GM23248 (cell line): ENCODE measurements at regions not wholly inside any gene's neighbourhood (a gene's known extent, or its start where the extent isn't known, plus 50 kb on each side); places are given as distances from the start of the nearest gene placed in this dataset.

Experiments
- DNase-seq: peaks from one replicate; pipeline ENCODE4 v3.0.0-alpha.2; 2015
- H2AFZ ChIP-seq: fragments of 200-600 bp; sonication (generic); 2 replicates; pipeline ENCODE4 v1.6.1; 2016; ENCODE audit warnings: antibody characterized with exemption
- H3F3A ChIP-seq: fragments of 200-600 bp; sonication (generic); 2 replicates; pipeline ENCODE4 v1.6.1; 2016; ENCODE audit warnings: mild to moderate bottlenecking, antibody characterized with exemption, mixed run types; ENCODE audit not compliant: insufficient read depth
- H3K27ac ChIP-seq: fragments of 200-600 bp; sonication (generic); 2 replicates; pipeline ENCODE4 v1.5.1; 2016; ENCODE audit warnings: mild to moderate bottlenecking
- H3K27me3 ChIP-seq: fragments of 200-600 bp; sonication (generic); replicated peaks from 2 replicates; pipeline ENCODE4 v1.6.1; 2016; ENCODE audit warnings: mild to moderate bottlenecking; ENCODE audit not compliant: insufficient read depth
- H3K36me3 ChIP-seq: fragments of 200-600 bp; sonication (generic); 2 replicates; pipeline ENCODE4 v1.6.1; 2016; ENCODE audit warnings: low read depth, mild to moderate bottlenecking
- H3K4me1 ChIP-seq: fragments of 200-600 bp; sonication (generic); 2 replicates; pipeline ENCODE4 v1.6.1; 2016; ENCODE audit warnings: mild to moderate bottlenecking; ENCODE audit not compliant: insufficient read depth
- H3K4me2 ChIP-seq: fragments of 200-600 bp; sonication (generic); one replicate; pipeline ENCODE4 v1.6.1; 2016; ENCODE audit warnings: mild to moderate bottlenecking; ENCODE audit not compliant: unreplicated experiment
- H3K4me3 ChIP-seq: fragments of 200-600 bp; sonication (generic); 2 replicates; pipeline ENCODE4 v1.5.1; 2016; ENCODE audit warnings: mild to moderate bottlenecking
- H3K79me2 ChIP-seq: fragments of 200-600 bp; sonication (generic); 2 replicates; pipeline ENCODE4 v1.6.1; 2016; ENCODE audit warnings: mild to moderate bottlenecking; ENCODE audit not compliant: insufficient read depth
- H3K9ac ChIP-seq: fragments of 200-600 bp; sonication (generic); 2 replicates; pipeline ENCODE4 v1.6.1; 2016; ENCODE audit warnings: mild to moderate bottlenecking
- H3K9me2 ChIP-seq: fragments of 200-600 bp; sonication (generic); 2 replicates; pipeline ENCODE4 v1.6.1; 2016; ENCODE audit warnings: mixed run types, mild to moderate bottlenecking, moderate library complexity; ENCODE audit not compliant: insufficient read depth
- H3K9me3 ChIP-seq: fragments of 200-600 bp; sonication (generic); one replicate; pipeline ENCODE4 v1.6.1; 2017; ENCODE audit warnings: low read depth
- H4K20me1 ChIP-seq: fragments of 200-600 bp; sonication (generic); 2 replicates; pipeline ENCODE4 v1.6.0; 2016; ENCODE audit not compliant: insufficient read depth
- EZH2 ChIP-seq: fragments of 200-600 bp; sonication (generic); IDR thresholded peaks from 2 replicates; pipeline ENCODE4 v1.6.1; 2018; ENCODE audit warnings: antibody characterized with exemption, mild to moderate bottlenecking; ENCODE audit not compliant: insufficient read depth, poor library complexity, severe bottlenecking
- EZH2phosphoT487 ChIP-seq: fragments of 200-600 bp; sonication (generic); IDR thresholded peaks from 2 replicates; pipeline ENCODE4 v1.6.1; 2018; ENCODE audit warnings: antibody characterized with exemption, moderate library complexity, mild to moderate bottlenecking, low read depth; ENCODE audit not compliant: insufficient read depth
- WGBS, 2 experiments: methylation state at CpG; one replicate each; pipeline ENCODE4 v1.1.6; 2015 to 2017; ENCODE audit warnings: low lambda C conversion rate in 2 of 2, low coverage in 1 of 2; ENCODE audit errors: missing lambda C conversion rate in 2 of 2; 5-methylcytosine and 5-hydroxymethylcytosine counted together
- in situ Hi-C: fragments of 300-500 bp; cut with MboI; formaldehyde crosslinking; loops from 2 replicates; pipeline ENCODE4 v1.15.0; 2020

DNA sequence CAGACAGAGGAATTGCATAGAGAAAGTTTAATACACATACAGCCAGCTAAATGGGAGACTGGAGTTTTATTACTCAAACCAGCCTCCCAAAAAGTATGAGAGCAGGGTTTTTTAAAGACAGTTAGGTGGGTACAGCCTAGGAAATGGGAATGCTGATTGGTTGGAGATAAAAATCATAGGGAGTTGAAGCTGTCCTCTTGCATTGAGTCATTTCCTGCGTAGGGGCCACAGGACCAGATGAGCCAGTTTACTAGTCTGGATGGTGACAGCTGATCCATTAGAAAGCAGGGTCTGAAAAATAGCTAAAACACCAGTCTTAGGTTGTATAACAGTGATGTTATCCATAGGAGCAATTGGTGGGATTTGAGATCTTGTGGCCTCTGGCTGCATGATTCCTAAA lies 76.1 kb upstream of the POM121L12 start:
- H3K27me3 ChIP-seq = no peaks in the 10 kb centered on the region
- 0 to 11% methylated on average over 1 of the region's 1 CpG for WGBS, 2 experiments
- H3K36me3 ChIP-seq = no peaks in the 10 kb centered on the region
- H3K9me2 ChIP-seq = no peaks in the 10 kb centered on the region
- no peak overlapping the region for H3K27ac ChIP-seq
- no peak overlapping the region for H3K9ac ChIP-seq
- H3K4me2 ChIP-seq = no peak overlapping the region
- H3F3A ChIP-seq = no peaks in the 10 kb centered on the region
- no peak overlapping the region for H2AFZ ChIP-seq
- H3K4me3 ChIP-seq = no peak overlapping the region
- no peaks in the 10 kb centered on the region for H3K9me3 ChIP-seq
- H3K79me2 ChIP-seq = no peaks in the 10 kb centered on the region
- DNase-seq = no peak
- no peaks in the 10 kb centered on the region for H4K20me1 ChIP-seq
- in situ Hi-C loops = no loop called here
- no peaks in the 10 kb centered on the region for H3K4me1 ChIP-seq
- TF ChIP-seq EZH2phosphoT487 = no peak
- TF ChIP-seq EZH2 = no peak

DNA sequence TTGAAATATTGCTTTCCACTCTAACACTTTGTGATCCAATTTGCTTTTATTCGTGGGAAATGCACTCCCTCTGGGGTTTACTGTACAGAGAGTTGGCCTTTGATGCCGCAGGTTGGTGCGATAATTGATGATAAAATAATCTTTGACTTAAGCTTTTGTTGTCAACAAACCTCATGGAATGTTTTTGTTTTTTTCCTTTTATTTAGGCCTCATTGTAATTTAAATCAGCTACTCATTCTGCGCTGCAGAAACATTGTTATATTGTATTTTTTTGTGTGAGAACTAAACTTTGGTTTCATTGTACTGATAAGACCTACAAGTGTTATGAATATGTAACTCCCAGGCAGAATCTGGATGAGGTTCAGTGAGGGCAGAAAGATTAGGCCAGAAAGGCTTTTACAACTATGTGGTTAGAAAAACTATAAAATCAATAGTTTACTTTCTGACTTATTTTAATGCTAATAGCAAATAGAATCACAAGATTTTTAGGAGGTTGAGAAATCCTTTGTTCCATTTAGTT lies 76.8 kb upstream of the POM121L12 start:
- no peaks in the 10 kb centered on the region for H3K9me2 ChIP-seq
- no peaks in the 10 kb centered on the region for H3F3A ChIP-seq
- no peak overlapping the region for H3K4me3 ChIP-seq
- no peaks in the 10 kb centered on the region for H3K27me3 ChIP-seq
- H3K4me2 ChIP-seq = no peak overlapping the region
- DNase-seq = no peak
- 24 to 41% methylated on average over 4 of the region's 4 CpGs for WGBS, 2 experiments
- no peak overlapping the region for H3K9ac ChIP-seq
- no peaks in the 10 kb centered on the region for H4K20me1 ChIP-seq
- no peak overlapping the region for H2AFZ ChIP-seq
- H3K79me2 ChIP-seq = no peaks in the 10 kb centered on the region
- H3K36me3 ChIP-seq = no peaks in the 10 kb centered on the region
- no peaks in the 10 kb centered on the region for H3K4me1 ChIP-seq
- TF ChIP-seq EZH2 (no peak), EZH2phosphoT487 (no peak)
- in situ Hi-C loops = no loop called here
- H3K9me3 ChIP-seq = no peaks in the 10 kb centered on the region
- H3K27ac ChIP-seq = no peak overlapping the region

DNA sequence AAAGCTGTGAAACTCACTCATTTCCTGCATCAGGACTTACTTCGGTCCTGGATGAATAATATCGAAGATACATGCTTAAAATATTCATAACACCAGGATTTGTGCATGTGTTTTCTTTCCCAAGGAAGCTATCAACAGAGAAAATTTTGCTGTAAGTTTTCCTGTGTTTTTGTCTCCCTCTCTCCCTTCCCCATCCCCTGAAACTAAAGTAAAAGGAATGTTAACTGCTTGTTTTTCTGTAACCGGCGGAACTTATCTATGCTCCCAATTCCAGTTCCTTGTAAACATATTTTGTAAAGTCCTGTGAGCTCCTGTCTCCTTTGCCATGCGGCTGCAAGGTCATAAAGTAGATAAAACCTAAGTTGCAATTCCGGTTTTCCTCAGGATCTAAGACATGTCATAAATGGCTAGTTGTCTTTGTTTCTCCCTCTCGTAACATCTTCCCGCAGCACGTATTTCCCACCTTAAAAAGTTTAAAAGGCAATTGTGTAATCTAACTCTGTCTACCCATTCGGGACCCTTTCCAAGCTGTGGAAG lies 79.0 kb upstream of the POM121L12 start:
- no peak overlapping the region for H3K4me2 ChIP-seq
- in situ Hi-C loops = no loop called here

DNA sequence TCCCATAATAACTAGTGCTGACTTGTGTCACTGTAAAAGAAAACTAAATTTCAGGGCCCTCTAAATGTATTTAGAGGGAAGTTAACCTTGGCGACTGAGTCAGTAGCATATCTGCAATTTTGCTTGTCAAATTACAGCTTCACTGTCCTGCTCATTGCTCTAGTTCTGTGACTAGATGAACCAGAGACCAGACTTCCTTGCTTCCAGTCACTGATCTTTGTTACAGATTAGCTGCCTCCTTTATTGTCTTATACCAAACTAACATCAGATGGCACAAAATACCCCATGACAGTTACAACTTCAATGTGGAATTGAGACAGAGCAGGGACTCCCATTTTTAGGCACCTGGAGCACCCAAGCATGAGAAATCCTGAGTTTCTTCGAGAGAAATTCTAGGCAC lies 79.9 kb upstream of the POM121L12 start:
- WGBS, 2 experiments = 0 to 3% methylated on average over 2 of the region's 2 CpGs
- in situ Hi-C loops = no loop called here
- H3K36me3 ChIP-seq = no peaks in the 10 kb centered on the region
- no peak overlapping the region for H3K9ac ChIP-seq
- H3K27me3 ChIP-seq = no peaks in the 10 kb centered on the region
- no peak overlapping the region for H3K4me3 ChIP-seq
- no peak overlapping the region for H2AFZ ChIP-seq
- H3K4me2 ChIP-seq = no peak overlapping the region
- no peak for DNase-seq
- no peaks in the 10 kb centered on the region for H3K9me2 ChIP-seq
- H3K4me1 ChIP-seq = no peaks in the 10 kb centered on the region
- no peak overlapping the region for H3K27ac ChIP-seq
- TF ChIP-seq EZH2phosphoT487 = no peak
- TF ChIP-seq EZH2 = no peak
- H3K79me2 ChIP-seq = no peaks in the 10 kb centered on the region
- no peaks in the 10 kb centered on the region for H3K9me3 ChIP-seq
- H3F3A ChIP-seq = no peaks in the 10 kb centered on the region
- no peaks in the 10 kb centered on the region for H4K20me1 ChIP-seq

More for the DNA sequence above, 79.0 kb upstream of the POM121L12 start:
- Histone ChIP-seq H3K4me1 (no peaks in the 10 kb centered on the region), H3F3A (no peaks in the 10 kb centered on the region), H3K36me3 (no peaks in the 10 kb centered on the region), H2AFZ (no peak overlapping the region), H4K20me1 (no peaks in the 10 kb centered on the region), H3K27me3 (no peaks in the 10 kb centered on the region), H3K79me2 (no peaks in the 10 kb centered on the region), H3K27ac (no peak overlapping the region), H3K9ac (no peak overlapping the region), H3K9me2 (no peaks in the 10 kb centered on the region), H3K4me3 (no peak overlapping the region), H3K9me3 (no peaks in the 10 kb centered on the region)
- DNase-seq = no peak
- WGBS, 2 experiments = 22 to 25% methylated on average over 10 of the region's 10 CpGs
- TF ChIP-seq EZH2 (no peak), EZH2phosphoT487 (no peak)

- Histone ChIP-seq H3K4me2 (no peak overlapping the region), H3K27me3 (no peaks in the 10 kb centered on the region), H3K4me3 (no peak overlapping the region), H3K9ac (no peak overlapping the region), H3K36me3 (no peaks in the 10 kb centered on the region), H3F3A (no peaks in the 10 kb centered on the region), H4K20me1 (no peaks in the 10 kb centered on the region), H2AFZ (no peak overlapping the region), H3K4me1 (no peaks in the 10 kb centered on the region), H3K27ac (no peak overlapping the region), H3K9me3 (no peaks in the 10 kb centered on the region), H3K79me2 (no peaks in the 10 kb centered on the region), H3K9me2 (no peaks in the 10 kb centered on the region)
- DNase-seq = no peak
- in situ Hi-C loops = no loop called here
- TF ChIP-seq EZH2 (no peak), EZH2phosphoT487 (no peak)
- 22 to 32% methylated on average over 2 of the region's 2 CpGs for WGBS, 2 experiments
Observed at GRCh38 chr7:52944921-52945320, 90.5 kb upstream of the POM121L12 start.
